Mammary epithelial cell (primary cell): ENCODE measurements at regions not wholly inside any gene's neighbourhood (a gene's known extent, or its start where the extent isn't known, plus 50 kb on each side); places are given as distances from the start of the nearest gene placed in this dataset.

ENCODE experiments used
- CTCF ChIP-seq, 2 donors: IDR thresholded peaks in 1 of 2; conservative IDR thresholded peaks in 1 of 2; 2 replicates each; pipeline ENCODE4 v1.5.1; 2011 to 2012; ENCODE audit warnings: inconsistent platforms in 2 of 2, low read length in 2 of 2, mild to moderate bottlenecking in 2 of 2, control low read depth in 1 of 2, low read depth in 1 of 2; ENCODE audit not compliant: insufficient read depth in 1 of 2; ENCODE audit errors: extremely low read depth in 1 of 2
- EZH2 ChIP-seq: IDR thresholded peaks from 2 replicates; pipeline ENCODE4 v1.6.1; 2012; ENCODE audit warnings: low read length, inconsistent platforms, borderline replicate concordance

GRCh38 chr3:104711406-104711805 is 655.3 kb upstream of the ALCAM start:
- TF ChIP-seq CTCF (conservative IDR thresholded peaks at IDR 0.05 in 1 of 2, IDR thresholded peaks at IDR 0.05 in 1 of 2; ENCODE audit: extremely low read depth in 1 of 2, insufficient read depth in 1 of 2, low read depth in 1 of 2, low read length in 2 of 2) (no peak), EZH2 (no peak)
